ENCODE measurements at regions not wholly inside any gene's neighbourhood (a gene's known extent, or its start where the extent isn't known, plus 50 kb on each side); places are given as distances from the start of the nearest gene placed in this dataset.

GRCh38 chr14:100470523-100470897 is 116.7 kb downstream of the BEGAIN start:
- no peaks in the 10 kb centered on the region for H3K36me3 Mint-ChIP-seq (ENCODE audit: low read depth)
- H3K9me3 Mint-ChIP-seq = no peaks in the 10 kb centered on the region
- no peak for ATAC-seq (replicated peaks)
- no peak overlapping the region for H3K4me3 Mint-ChIP-seq
- peaks cover 9% of the 10 kb centered on the region for H3K4me1 Mint-ChIP-seq
- no peak overlapping the region for H3K27ac Mint-ChIP-seq
- H3K27me3 Mint-ChIP-seq = no peaks in the 10 kb centered on the region

DNA sequence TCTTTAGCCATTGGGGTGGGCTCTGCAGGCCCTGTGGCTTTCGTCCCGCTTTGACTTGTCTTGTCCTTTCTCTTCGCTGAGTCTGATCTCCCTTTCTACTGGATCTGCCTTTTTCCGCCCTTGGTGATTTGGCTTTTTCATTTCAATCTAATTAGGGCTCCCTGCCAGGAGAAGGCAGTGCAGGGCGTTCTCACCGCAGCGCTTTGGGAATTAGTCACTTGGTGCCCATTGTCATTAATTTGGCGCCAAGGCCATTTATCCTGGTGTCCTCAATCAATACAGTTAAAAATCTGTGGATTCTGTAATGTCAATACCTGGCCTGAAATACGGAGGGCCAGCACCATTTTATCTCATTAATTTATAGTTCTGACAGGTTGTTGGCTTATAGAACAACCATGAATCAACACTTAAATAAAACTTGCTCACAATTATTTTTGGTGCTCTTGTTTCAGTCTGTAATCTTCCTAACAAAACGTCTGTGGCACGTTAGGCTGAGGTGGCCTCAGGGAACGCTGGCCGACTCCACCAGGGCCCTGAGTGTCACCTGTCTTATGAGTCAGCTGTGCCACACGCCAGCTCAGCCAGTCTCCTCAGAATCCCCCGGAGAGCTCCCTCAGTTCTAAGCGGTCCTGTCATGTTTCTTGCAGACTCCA is 115.7 kb downstream of the BEGAIN start:
- no peak overlapping the region for H3K4me3 Mint-ChIP-seq
- H3K27me3 Mint-ChIP-seq = no peaks in the 10 kb centered on the region
- H3K4me1 Mint-ChIP-seq = peaks cover 9% of the 10 kb centered on the region
- no peak overlapping the region for H3K27ac Mint-ChIP-seq
- ATAC-seq (replicated peaks) = no peak
- H3K36me3 Mint-ChIP-seq (ENCODE audit: low read depth) = no peaks in the 10 kb centered on the region
- H3K9me3 Mint-ChIP-seq = no peaks in the 10 kb centered on the region

DNA sequence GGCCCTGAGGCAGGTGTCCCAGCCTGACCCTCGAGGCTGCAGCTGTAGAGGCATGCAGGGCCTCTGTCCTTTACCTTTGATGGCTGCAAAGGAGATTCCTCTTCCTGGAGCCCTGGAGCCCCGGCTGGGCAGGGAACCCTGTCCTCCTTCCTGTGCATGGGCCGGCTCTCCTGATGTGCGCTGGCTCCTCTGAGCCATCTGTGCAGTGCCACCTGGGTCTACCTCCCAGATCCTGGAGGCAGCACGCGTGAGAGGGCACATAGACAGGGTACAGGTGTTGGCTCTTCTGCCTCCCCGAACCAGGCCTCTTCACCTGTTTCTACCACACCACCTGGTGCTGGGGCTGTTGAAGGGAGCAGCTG is 115.1 kb downstream of the BEGAIN start:
- peaks cover 9% of the 10 kb centered on the region for H3K4me1 Mint-ChIP-seq
- H3K27ac Mint-ChIP-seq = no peak overlapping the region
- H3K4me3 Mint-ChIP-seq = no peak overlapping the region
- H3K36me3 Mint-ChIP-seq (ENCODE audit: low read depth) = no peaks in the 10 kb centered on the region
- ATAC-seq (replicated peaks) = no peak
- H3K27me3 Mint-ChIP-seq = no peaks in the 10 kb centered on the region
- H3K9me3 Mint-ChIP-seq = no peaks in the 10 kb centered on the region

- Mint-ChIP-seq H3K27me3 (no peaks in the 10 kb centered on the region), H3K4me1 (peaks cover 9% of the 10 kb centered on the region), H3K4me3 (no peak overlapping the region), H3K9me3 (no peaks in the 10 kb centered on the region), H3K36me3 (ENCODE audit: low read depth) (no peaks in the 10 kb centered on the region), H3K27ac (no peak overlapping the region)
- no peak for ATAC-seq (replicated peaks)
Measured at GRCh38 chr14:100472491-100472890, 114.7 kb downstream of the BEGAIN start.

- ATAC-seq (replicated peaks) = no peak
- Mint-ChIP-seq H3K27ac (no peak overlapping the region), H3K4me3 (no peak overlapping the region), H3K36me3 (ENCODE audit: low read depth) (no peaks in the 10 kb centered on the region), H3K9me3 (no peaks in the 10 kb centered on the region), H3K4me1 (peaks cover 9% of the 10 kb centered on the region), H3K27me3 (no peaks in the 10 kb centered on the region)
Measured at GRCh38 chr14:100473249-100473648, 114.0 kb downstream of the BEGAIN start.

GRCh38 chr14:100474196-100474595 is 113.0 kb downstream of the BEGAIN start:
- Mint-ChIP-seq H3K9me3 (no peaks in the 10 kb centered on the region), H3K4me1 (peaks cover 9% of the 10 kb centered on the region), H3K27me3 (no peaks in the 10 kb centered on the region), H3K36me3 (ENCODE audit: low read depth) (no peaks in the 10 kb centered on the region), H3K4me3 (no peak overlapping the region), H3K27ac (no peak overlapping the region)
- no peak for ATAC-seq (replicated peaks)

GRCh38 chr14:100475268-100475667 is 111.9 kb downstream of the BEGAIN start:
- Mint-ChIP-seq H3K27ac (no peak overlapping the region), H3K9me3 (no peaks in the 10 kb centered on the region), H3K27me3 (no peaks in the 10 kb centered on the region), H3K4me1 (peaks cover 3% of the 10 kb centered on the region), H3K4me3 (no peak overlapping the region), H3K36me3 (ENCODE audit: low read depth) (no peaks in the 10 kb centered on the region)
- no peak for ATAC-seq (replicated peaks)

DNA sequence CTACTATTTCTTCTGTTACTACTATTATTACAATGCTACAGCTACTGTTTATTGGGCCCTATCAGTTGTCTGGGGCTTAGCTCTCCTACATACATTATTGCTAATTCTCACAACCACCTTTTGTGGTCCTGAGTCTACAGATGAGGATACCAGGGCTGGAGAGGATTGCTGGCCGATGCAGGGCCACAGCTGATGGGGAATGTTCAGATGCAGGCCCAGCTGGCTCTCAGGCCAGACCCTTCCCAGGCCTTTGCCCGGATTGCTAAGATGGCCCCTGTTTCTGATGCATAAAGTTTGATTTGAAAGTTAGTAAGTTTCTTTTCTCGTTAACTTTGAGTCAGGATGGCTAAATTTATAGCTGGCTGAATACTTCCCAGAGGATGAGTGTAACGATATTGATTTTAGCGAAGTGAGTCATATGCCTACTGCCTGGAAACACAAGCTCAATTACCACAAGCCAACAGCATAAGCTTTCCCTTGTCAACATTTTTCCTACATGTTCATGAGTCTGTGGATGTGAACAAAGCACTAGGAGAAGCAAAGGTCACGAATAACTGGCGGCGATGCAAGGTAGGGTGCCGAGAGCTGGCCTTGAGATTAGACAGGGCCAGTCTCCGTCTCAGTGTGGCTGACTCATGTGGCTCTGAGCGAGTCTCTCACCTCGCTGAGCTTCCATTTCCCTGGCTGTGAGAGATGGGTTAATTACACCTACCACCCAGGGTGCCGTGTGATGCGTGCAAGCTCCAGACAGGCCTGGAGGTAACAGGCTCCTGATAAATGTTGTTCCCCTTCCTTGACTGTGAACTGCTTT is 111.0 kb downstream of the BEGAIN start:
- no peak for ATAC-seq (replicated peaks)
- no peaks in the 10 kb centered on the region for H3K4me1 Mint-ChIP-seq
- H3K27ac Mint-ChIP-seq = no peak overlapping the region
- no peaks in the 10 kb centered on the region for H3K9me3 Mint-ChIP-seq
- H3K36me3 Mint-ChIP-seq (ENCODE audit: low read depth) = no peaks in the 10 kb centered on the region
- no peak overlapping the region for H3K4me3 Mint-ChIP-seq
- no peaks in the 10 kb centered on the region for H3K27me3 Mint-ChIP-seq

GRCh38 chr14:100484531-100485267 is 102.5 kb downstream of the BEGAIN start:
- no peak for ATAC-seq (replicated peaks)
- Mint-ChIP-seq H3K27ac (peak overlapping the region; percentile 59), H3K9me3 (peaks cover 3% of the 10 kb centered on the region), H3K27me3 (no peaks in the 10 kb centered on the region), H3K4me1 (peaks cover 21% of the 10 kb centered on the region), H3K36me3 (ENCODE audit: low read depth) (peaks cover 24% of the 10 kb centered on the region), H3K4me3 (no peak overlapping the region)

DNA sequence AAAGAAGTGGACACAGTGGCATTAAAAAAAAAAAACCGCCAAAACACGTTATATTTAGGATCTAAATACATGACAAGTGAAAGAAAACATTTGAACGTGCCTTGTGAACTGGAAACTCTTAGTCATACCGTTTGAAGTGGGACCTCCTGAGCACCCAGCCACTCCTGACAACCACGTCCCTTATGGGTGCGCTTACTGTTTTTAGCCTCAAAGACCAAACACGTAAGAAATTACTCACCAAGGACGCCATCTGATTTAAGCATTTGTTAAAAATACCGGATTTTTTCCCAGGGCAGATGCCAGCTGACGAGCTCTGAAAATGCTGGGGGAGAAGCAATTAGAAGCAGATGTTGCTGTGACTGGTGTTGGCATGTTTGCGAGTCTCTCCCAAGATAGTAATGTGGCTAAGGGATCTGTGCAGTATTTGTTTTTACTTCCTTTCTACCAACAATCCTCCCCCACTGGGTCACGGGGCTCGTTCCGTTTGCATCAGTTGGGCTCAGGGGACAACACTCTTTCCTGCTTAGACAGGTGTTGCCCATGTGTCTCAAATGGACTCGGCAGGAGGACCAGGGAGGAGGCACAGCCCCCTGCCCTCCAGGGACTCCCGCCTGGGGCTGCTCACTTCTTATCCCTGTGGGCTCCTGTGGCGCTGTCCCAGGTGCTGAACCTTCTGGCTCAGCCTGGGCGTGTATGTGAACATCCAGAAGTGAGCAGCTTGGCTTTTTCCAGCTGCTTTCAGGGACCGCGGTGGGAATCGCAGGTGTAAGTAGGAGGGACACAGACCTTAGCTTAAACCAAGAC is 101.0 kb downstream of the BEGAIN start:
- Mint-ChIP-seq H3K36me3 (ENCODE audit: low read depth) (peaks cover 24% of the 10 kb centered on the region), H3K4me1 (peaks cover 21% of the 10 kb centered on the region), H3K27me3 (no peaks in the 10 kb centered on the region), H3K4me3 (peak overlapping the region; percentile 53), H3K27ac (peak overlapping the region; percentile 59), H3K9me3 (peaks cover 3% of the 10 kb centered on the region)
- peak; percentile 79 for ATAC-seq (replicated peaks)
